HEK293 (cell line): ENCODE measurements at regions not wholly inside any gene's neighbourhood (a gene's known extent, or its start where the extent isn't known, plus 50 kb on each side); places are given as distances from the start of the nearest gene placed in this dataset.

Experiments used
- CTCF ChIA-PET: fragments of 350-600 bp; formaldehyde crosslinking; extraction: SDS; loops from one replicate; lab custom pipeline; 2021; ENCODE audit warnings: antibody characterized with exemption; lab: Yijun Ruan, JAX
- POLR2A ChIA-PET: fragments of 300-600 bp; formaldehyde crosslinking; extraction: SDS; loops from one replicate; lab custom pipeline; 2020; ENCODE audit warnings: antibody characterized with exemption, inconsistent platforms; lab: Yijun Ruan, JAX
- H3K27ac ChIP-seq: fragments of 200-500 bp; sonication (Bioruptor generic); 2 replicates; pipeline ENCODE4 v1.5.1; 2014; ENCODE audit warnings: low read depth, low read length, control low read depth, inconsistent platforms; ENCODE audit errors: extremely low read depth
- H3K36me3 ChIP-seq, 2 experiments: fragments of 200-500 bp in 1 of 2; sonication (Bioruptor generic) in 1 of 2; 1 replicate in 1 of 2; 2 replicates in 1 of 2; pipeline ENCODE4 v1.5.1; 2014 to 2017; ENCODE audit warnings: inconsistent platforms in 2 of 2, low read length in 2 of 2; ENCODE audit not compliant: control insufficient read depth in 2 of 2, insufficient read depth in 1 of 2
- H3K4me1 ChIP-seq: fragments of 200-500 bp; sonication (Bioruptor generic); 2 replicates; pipeline ENCODE4 v1.5.1; 2014; ENCODE audit warnings: mild to moderate bottlenecking, low read length, inconsistent platforms; ENCODE audit not compliant: control insufficient read depth, insufficient read depth
- H3K4me3 ChIP-seq: 2 replicates; pipeline ENCODE4 v1.5.1; 2011; ENCODE audit warnings: low read depth, mild to moderate bottlenecking, control low read depth, low read length, moderate library complexity
- H3K9me3 ChIP-seq: fragments of 200-500 bp; sonication (Bioruptor generic); 2 replicates; pipeline ENCODE4 v1.5.1; 2014; ENCODE audit warnings: low read depth, low read length, inconsistent platforms; ENCODE audit not compliant: control insufficient read depth, insufficient read depth
- HOXD13 ChIP-seq: sonication (generic); formaldehyde crosslinking; IDR thresholded peaks from 2 replicates; pipeline ENCODE4 v1.8.0; 2022; ENCODE audit warnings: missing genetic modification reagents, borderline replicate concordance
- MYNN ChIP-seq: fragments of 450-650 bp; formaldehyde crosslinking; IDR thresholded peaks from 2 replicates; pipeline ENCODE4 v1.5.1; 2016; ENCODE audit warnings: missing biosample characterization, missing genetic modification characterization, borderline replicate concordance
- SCRT2 ChIP-seq: fragments of 450-650 bp; formaldehyde crosslinking; IDR thresholded peaks from 2 replicates; pipeline ENCODE4 v1.5.1; 2016; ENCODE audit warnings: missing biosample characterization, missing genetic modification characterization
- WT1 ChIP-seq: fragments of 450-650 bp; formaldehyde crosslinking; IDR thresholded peaks from 2 replicates; pipeline ENCODE4 v1.5.1; 2016; ENCODE audit warnings: missing biosample characterization, missing genetic modification characterization
- ZBTB20 ChIP-seq: fragments of 450-650 bp; formaldehyde crosslinking; IDR thresholded peaks from 2 replicates; pipeline ENCODE4 v1.5.1; 2016; ENCODE audit warnings: missing biosample characterization, missing genetic modification characterization
- ZNF140 ChIP-seq: fragments of 450-650 bp; formaldehyde crosslinking; IDR thresholded peaks from 2 replicates; pipeline ENCODE4 v1.5.1; 2016; ENCODE audit warnings: missing biosample characterization, missing genetic modification characterization
- ZNF157 ChIP-seq: fragments of 450-650 bp; formaldehyde crosslinking; IDR thresholded peaks from 2 replicates; pipeline ENCODE4 v1.5.1; 2016; ENCODE audit warnings: missing biosample characterization, missing genetic modification characterization
- ZNF610 ChIP-seq: fragments of 450-650 bp; formaldehyde crosslinking; IDR thresholded peaks from 2 replicates; pipeline ENCODE4 v1.5.1; 2016; ENCODE audit warnings: missing biosample characterization, missing genetic modification characterization, borderline replicate concordance
- ZNF629 ChIP-seq: fragments of 450-650 bp; formaldehyde crosslinking; IDR thresholded peaks from 2 replicates; pipeline ENCODE4 v1.5.1; 2017; ENCODE audit warnings: missing biosample characterization, missing genetic modification characterization
- ZNF660 ChIP-seq: fragments of 450-650 bp; IDR thresholded peaks from 2 replicates; pipeline ENCODE4 v1.5.1; 2018; ENCODE audit warnings: missing biosample characterization, mild to moderate bottlenecking, missing genetic modification characterization
- ZNF664 ChIP-seq: fragments of 450-650 bp; formaldehyde crosslinking; IDR thresholded peaks from 2 replicates; pipeline ENCODE4 v1.5.1; 2016; ENCODE audit warnings: missing biosample characterization, missing genetic modification characterization
- ZNF670 ChIP-seq: fragments of 450-650 bp; formaldehyde crosslinking; IDR thresholded peaks from 2 replicates; pipeline ENCODE4 v1.5.1; 2016; ENCODE audit warnings: missing biosample characterization, missing genetic modification characterization, low read depth
- ZNF777 ChIP-seq: fragments of 450-650 bp; formaldehyde crosslinking; IDR thresholded peaks from 2 replicates; pipeline ENCODE4 v1.5.1; 2017; ENCODE audit warnings: missing biosample characterization, missing genetic modification characterization, borderline replicate concordance
- ZSCAN16 ChIP-seq: fragments of 450-650 bp; formaldehyde crosslinking; IDR thresholded peaks from 2 replicates; pipeline ENCODE4 v1.5.1; 2016; ENCODE audit warnings: missing biosample characterization, missing genetic modification characterization
- TF ChIP-seq, protein P1 (sequence below): fragments of 450-650 bp; formaldehyde crosslinking; IDR thresholded peaks from 2 replicates; pipeline ENCODE4 v1.5.1; 2016; ENCODE audit warnings: missing biosample characterization, missing genetic modification characterization
- TF ChIP-seq, protein P2 (sequence below): fragments of 450-650 bp; formaldehyde crosslinking; IDR thresholded peaks from 2 replicates; pipeline ENCODE4 v1.5.1; 2016; ENCODE audit warnings: missing biosample characterization, missing genetic modification characterization
- TF ChIP-seq, protein P3 (sequence below): fragments of 450-650 bp; formaldehyde crosslinking; IDR thresholded peaks from 2 replicates; pipeline ENCODE4 v1.5.1; 2017; ENCODE audit warnings: missing biosample characterization, missing genetic modification characterization
- TF ChIP-seq, protein P4 (sequence below): fragments of 450-650 bp; formaldehyde crosslinking; IDR thresholded peaks from 2 replicates; pipeline ENCODE4 v1.5.1; 2016; ENCODE audit warnings: missing biosample characterization, missing genetic modification characterization
- TF ChIP-seq, protein P5 (sequence below): fragments of 450-650 bp; formaldehyde crosslinking; IDR thresholded peaks from 2 replicates; pipeline ENCODE4 v1.5.1; 2016; ENCODE audit warnings: missing biosample characterization, missing genetic modification characterization
- TF ChIP-seq, protein P6 (sequence below): fragments of 450-650 bp; formaldehyde crosslinking; IDR thresholded peaks from 2 replicates; pipeline ENCODE4 v1.5.0; 2017; ENCODE audit warnings: missing biosample characterization, missing genetic modification characterization, borderline replicate concordance

DNA sequence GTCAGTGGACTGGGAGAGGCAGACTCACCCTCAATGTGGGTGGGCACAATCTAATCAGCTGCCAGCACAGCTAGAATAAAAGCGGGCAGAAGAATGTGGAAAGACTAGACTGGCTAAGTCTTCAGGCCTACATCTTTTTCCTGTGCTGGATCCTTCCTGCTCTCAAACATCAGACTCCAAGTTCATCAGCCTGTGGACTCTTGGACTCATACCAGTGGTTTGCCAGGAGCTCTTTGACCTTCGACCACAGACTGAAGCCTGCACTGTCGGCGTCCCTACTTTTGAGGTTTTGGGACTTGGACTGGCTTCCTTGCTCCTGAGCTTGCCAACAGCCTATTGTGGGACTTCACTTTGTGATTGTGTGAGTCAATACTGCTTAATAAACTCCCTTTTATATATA, 68.0 kb downstream of the CNTN3 start (continued):
- no peak for TF ChIP-seq HOXD13 (CRISPR knock-in tag)

DNA sequence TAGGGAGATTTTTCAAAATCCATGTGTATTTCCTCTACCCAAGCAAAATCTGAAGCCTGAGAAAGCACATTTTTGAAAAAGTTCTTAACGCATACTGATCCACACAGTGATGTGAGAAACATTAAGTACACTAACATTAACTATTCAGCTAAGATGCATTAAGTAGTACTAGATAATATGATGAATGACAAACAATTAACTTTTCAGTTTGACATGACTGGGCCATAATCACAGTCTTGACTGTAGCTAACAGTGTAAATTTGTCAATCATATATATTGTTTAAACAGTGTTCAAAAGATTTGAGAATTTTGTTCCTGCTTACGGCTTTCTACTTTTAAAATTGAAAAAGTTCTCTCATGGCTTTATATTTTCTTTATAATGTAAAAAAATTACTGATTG, 72.0 kb downstream of the CNTN3 start:
- Histone ChIP-seq H3K4me3 (no peak overlapping the region), H3K9me3 (no peaks in the 10 kb centered on the region), H3K36me3 (no peaks in the 10 kb centered on the region), H3K4me1 (no peaks in the 10 kb centered on the region), H3K27ac (no peak overlapping the region)
- CTCF ChIA-PET, result no interaction called here
- TF ChIP-seq ZSCAN16 (tag by site-specific recombination) (no peak), ZNF629 (no peak), SCRT2 (tag by site-specific recombination) (no peak), ZNF140 (tag by site-specific recombination) (no peak), ZNF610 (tag by site-specific recombination) (no peak), ZNF670 (tag by site-specific recombination) (no peak), ZNF157 (tag by site-specific recombination) (no peak), ZNF660 (tag by site-specific recombination) (no peak), MYNN (tag by site-specific recombination) (no peak), ZNF777 (tag by site-specific recombination) (no peak), ZBTB20 (tag by site-specific recombination) (no peak), ZNF664 (tag by site-specific recombination) (no peak), WT1 (tag by site-specific recombination) (no peak)
- TF ChIP-seq, protein P1, sequence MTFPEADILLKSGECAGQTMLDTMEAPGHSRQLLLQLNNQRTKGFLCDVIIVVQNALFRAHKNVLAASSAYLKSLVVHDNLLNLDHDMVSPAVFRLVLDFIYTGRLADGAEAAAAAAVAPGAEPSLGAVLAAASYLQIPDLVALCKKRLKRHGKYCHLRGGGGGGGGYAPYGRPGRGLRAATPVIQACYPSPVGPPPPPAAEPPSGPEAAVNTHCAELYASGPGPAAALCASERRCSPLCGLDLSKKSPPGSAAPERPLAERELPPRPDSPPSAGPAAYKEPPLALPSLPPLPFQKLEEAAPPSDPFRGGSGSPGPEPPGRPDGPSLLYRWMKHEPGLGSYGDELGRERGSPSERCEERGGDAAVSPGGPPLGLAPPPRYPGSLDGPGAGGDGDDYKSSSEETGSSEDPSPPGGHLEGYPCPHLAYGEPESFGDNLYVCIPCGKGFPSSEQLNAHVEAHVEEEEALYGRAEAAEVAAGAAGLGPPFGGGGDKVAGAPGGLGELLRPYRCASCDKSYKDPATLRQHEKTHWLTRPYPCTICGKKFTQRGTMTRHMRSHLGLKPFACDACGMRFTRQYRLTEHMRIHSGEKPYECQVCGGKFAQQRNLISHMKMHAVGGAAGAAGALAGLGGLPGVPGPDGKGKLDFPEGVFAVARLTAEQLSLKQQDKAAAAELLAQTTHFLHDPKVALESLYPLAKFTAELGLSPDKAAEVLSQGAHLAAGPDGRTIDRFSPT (tag by site-specific recombination), result no peak
- TF ChIP-seq, protein P2, sequence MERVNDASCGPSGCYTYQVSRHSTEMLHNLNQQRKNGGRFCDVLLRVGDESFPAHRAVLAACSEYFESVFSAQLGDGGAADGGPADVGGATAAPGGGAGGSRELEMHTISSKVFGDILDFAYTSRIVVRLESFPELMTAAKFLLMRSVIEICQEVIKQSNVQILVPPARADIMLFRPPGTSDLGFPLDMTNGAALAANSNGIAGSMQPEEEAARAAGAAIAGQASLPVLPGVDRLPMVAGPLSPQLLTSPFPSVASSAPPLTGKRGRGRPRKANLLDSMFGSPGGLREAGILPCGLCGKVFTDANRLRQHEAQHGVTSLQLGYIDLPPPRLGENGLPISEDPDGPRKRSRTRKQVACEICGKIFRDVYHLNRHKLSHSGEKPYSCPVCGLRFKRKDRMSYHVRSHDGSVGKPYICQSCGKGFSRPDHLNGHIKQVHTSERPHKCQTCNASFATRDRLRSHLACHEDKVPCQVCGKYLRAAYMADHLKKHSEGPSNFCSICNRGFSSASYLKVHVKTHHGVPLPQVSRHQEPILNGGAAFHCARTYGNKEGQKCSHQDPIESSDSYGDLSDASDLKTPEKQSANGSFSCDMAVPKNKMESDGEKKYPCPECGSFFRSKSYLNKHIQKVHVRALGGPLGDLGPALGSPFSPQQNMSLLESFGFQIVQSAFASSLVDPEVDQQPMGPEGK (tag by site-specific recombination), result no peak
- TF ChIP-seq, protein P3, sequence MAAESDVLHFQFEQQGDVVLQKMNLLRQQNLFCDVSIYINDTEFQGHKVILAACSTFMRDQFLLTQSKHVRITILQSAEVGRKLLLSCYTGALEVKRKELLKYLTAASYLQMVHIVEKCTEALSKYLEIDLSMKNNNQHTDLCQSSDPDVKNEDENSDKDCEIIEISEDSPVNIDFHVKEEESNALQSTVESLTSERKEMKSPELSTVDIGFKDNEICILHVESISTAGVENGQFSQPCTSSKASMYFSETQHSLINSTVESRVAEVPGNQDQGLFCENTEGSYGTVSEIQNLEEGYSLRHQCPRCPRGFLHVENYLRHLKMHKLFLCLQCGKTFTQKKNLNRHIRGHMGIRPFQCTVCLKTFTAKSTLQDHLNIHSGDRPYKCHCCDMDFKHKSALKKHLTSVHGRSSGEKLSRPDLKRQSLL (tag by site-specific recombination), result no peak
- TF ChIP-seq, protein P4, sequence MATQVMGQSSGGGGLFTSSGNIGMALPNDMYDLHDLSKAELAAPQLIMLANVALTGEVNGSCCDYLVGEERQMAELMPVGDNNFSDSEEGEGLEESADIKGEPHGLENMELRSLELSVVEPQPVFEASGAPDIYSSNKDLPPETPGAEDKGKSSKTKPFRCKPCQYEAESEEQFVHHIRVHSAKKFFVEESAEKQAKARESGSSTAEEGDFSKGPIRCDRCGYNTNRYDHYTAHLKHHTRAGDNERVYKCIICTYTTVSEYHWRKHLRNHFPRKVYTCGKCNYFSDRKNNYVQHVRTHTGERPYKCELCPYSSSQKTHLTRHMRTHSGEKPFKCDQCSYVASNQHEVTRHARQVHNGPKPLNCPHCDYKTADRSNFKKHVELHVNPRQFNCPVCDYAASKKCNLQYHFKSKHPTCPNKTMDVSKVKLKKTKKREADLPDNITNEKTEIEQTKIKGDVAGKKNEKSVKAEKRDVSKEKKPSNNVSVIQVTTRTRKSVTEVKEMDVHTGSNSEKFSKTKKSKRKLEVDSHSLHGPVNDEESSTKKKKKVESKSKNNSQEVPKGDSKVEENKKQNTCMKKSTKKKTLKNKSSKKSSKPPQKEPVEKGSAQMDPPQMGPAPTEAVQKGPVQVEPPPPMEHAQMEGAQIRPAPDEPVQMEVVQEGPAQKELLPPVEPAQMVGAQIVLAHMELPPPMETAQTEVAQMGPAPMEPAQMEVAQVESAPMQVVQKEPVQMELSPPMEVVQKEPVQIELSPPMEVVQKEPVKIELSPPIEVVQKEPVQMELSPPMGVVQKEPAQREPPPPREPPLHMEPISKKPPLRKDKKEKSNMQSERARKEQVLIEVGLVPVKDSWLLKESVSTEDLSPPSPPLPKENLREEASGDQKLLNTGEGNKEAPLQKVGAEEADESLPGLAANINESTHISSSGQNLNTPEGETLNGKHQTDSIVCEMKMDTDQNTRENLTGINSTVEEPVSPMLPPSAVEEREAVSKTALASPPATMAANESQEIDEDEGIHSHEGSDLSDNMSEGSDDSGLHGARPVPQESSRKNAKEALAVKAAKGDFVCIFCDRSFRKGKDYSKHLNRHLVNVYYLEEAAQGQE (tag by site-specific recombination), result no peak
- TF ChIP-seq, protein P5, sequence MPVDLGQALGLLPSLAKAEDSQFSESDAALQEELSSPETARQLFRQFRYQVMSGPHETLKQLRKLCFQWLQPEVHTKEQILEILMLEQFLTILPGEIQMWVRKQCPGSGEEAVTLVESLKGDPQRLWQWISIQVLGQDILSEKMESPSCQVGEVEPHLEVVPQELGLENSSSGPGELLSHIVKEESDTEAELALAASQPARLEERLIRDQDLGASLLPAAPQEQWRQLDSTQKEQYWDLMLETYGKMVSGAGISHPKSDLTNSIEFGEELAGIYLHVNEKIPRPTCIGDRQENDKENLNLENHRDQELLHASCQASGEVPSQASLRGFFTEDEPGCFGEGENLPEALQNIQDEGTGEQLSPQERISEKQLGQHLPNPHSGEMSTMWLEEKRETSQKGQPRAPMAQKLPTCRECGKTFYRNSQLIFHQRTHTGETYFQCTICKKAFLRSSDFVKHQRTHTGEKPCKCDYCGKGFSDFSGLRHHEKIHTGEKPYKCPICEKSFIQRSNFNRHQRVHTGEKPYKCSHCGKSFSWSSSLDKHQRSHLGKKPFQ (tag by site-specific recombination), result no peak
- TF ChIP-seq, protein P6, sequence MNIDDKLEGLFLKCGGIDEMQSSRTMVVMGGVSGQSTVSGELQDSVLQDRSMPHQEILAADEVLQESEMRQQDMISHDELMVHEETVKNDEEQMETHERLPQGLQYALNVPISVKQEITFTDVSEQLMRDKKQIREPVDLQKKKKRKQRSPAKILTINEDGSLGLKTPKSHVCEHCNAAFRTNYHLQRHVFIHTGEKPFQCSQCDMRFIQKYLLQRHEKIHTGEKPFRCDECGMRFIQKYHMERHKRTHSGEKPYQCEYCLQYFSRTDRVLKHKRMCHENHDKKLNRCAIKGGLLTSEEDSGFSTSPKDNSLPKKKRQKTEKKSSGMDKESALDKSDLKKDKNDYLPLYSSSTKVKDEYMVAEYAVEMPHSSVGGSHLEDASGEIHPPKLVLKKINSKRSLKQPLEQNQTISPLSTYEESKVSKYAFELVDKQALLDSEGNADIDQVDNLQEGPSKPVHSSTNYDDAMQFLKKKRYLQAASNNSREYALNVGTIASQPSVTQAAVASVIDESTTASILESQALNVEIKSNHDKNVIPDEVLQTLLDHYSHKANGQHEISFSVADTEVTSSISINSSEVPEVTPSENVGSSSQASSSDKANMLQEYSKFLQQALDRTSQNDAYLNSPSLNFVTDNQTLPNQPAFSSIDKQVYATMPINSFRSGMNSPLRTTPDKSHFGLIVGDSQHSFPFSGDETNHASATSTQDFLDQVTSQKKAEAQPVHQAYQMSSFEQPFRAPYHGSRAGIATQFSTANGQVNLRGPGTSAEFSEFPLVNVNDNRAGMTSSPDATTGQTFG, result no peak
- POLR2A ChIA-PET, result no interaction called here
